Left renal cortex interstitium (tissue), 4 donors: ENCODE measurements at regions not wholly inside any gene's neighbourhood (a gene's known extent, or its start where the extent isn't known, plus 50 kb on each side); places are given as distances from the start of the nearest gene placed in this dataset.
"Not testable (repeated sequence)": the region's sequence is repeated elsewhere in the genome, so short reads cannot be mapped to it uniquely, and the experiment has no call there.

Experiments used
- DNase-seq, 4 donors: peaks; one replicate each; pipeline ENCODE4 v3.0.0-alpha.2; 2013; ENCODE audit warnings: low read depth in 4 of 4, low spot score in 2 of 4, missing footprints in 1 of 4

GRCh38 chr9:96067600-96067999 lies 192.1 kb downstream of the ERCC6L2 start:
- no peak for DNase-seq

GRCh38 chr9:96067004-96067403 lies 191.5 kb downstream of the ERCC6L2 start:
- no peak for DNase-seq

- DNase-seq = no peak
Measured at GRCh38 chr9:96065482-96066251, 190.2 kb downstream of the ERCC6L2 start.

- DNase-seq = no peak
Measured at GRCh38 chr9:96064826-96065481, 189.5 kb downstream of the ERCC6L2 start.

- DNase-seq = no peak
Measured at GRCh38 chr9:96062854-96063253, 187.4 kb downstream of the ERCC6L2 start.

GRCh38 chr9:96062031-96062430 lies 186.5 kb downstream of the ERCC6L2 start:
- no peak for DNase-seq

- no peak for DNase-seq
Measured at GRCh38 chr9:96061293-96061987, 185.9 kb downstream of the ERCC6L2 start.

GRCh38 chr9:96058218-96058617 lies 182.7 kb downstream of the ERCC6L2 start:
- DNase-seq = no peak

- DNase-seq = no peak
Measured at GRCh38 chr9:96057155-96057554, 181.7 kb downstream of the ERCC6L2 start.

GRCh38 chr9:96056226-96056625 lies 180.7 kb downstream of the ERCC6L2 start:
- DNase-seq = no peak

- not testable (repeated sequence) for DNase-seq
Measured at GRCh38 chr9:96054248-96054647, 178.8 kb downstream of the ERCC6L2 start.

GRCh38 chr9:96052686-96053085 lies 177.2 kb downstream of the ERCC6L2 start:
- DNase-seq = no peak

- no peak for DNase-seq
Measured at GRCh38 chr9:96051423-96051822, 175.9 kb downstream of the ERCC6L2 start.

- DNase-seq = no peak
Measured at GRCh38 chr9:96050861-96051155, 175.3 kb downstream of the ERCC6L2 start.

- DNase-seq = no peak
Measured at GRCh38 chr9:96050048-96050860, 174.8 kb downstream of the ERCC6L2 start.

GRCh38 chr9:96048956-96049831 lies 173.7 kb downstream of the ERCC6L2 start:
- peak in 1 of 4 donors; percentile 62 for DNase-seq

- peak in 2 of 4 donors; percentile 68 to 81 for DNase-seq
Measured at GRCh38 chr9:96048104-96048955, 172.8 kb downstream of the ERCC6L2 start.

GRCh38 chr9:96047741-96048103 lies 172.2 kb downstream of the ERCC6L2 start:
- DNase-seq = no peak

- DNase-seq = no peak
Measured at GRCh38 chr9:96047116-96047639, 171.7 kb downstream of the ERCC6L2 start.
